IPS-18c (cell line): ENCODE measurements at regions not wholly inside any gene's neighbourhood (a gene's known extent, or its start where the extent isn't known, plus 50 kb on each side); places are given as distances from the start of the nearest gene placed in this dataset.

Experiments used
- H3K4me3 ChIP-seq: 2 replicates; pipeline ENCODE4 v1.7.0; 2013; ENCODE audit warnings: low read depth, mild to moderate bottlenecking, low read length, moderate library complexity; ENCODE audit not compliant: insufficient read depth
- H3K9me3 ChIP-seq: one replicate; pipeline ENCODE4 v1.6.1; 2013; ENCODE audit warnings: mild to moderate bottlenecking, low read length, moderate library complexity; ENCODE audit not compliant: control insufficient read depth, insufficient read depth

DNA sequence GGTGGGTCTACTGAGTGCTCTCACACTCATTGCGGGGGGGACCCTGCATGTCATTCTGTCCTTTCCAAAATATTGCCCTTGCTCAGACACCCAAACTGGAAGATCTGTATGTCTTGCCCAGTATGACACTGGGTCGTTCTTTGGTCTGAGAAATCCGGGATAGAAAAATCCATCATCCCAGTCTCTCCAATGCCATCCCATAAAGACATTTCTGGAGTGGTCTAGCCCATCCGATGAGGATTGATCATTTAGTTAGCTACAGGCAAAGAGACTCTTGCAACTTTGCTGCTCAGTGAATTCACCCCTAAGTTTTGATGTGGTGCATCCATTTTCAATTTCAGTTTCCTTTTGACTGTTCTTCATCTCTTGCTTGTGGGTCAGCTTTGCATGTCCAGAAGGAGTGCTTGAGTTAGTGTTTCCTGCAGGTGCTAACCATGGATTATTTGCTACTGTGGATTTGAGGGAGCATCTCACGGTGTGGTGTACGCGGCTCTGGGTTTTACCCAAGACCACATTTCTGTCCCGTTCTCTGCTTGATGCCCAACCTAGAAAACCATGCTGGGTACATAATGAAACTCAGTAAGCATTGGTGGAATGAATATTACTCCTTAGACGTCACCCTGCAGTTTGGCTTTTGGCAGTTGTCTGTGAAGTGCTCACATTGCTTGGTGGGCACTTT lies 247.0 kb upstream of the MKI67 start:
- no peak overlapping the region for H3K4me3 ChIP-seq
- H3K9me3 ChIP-seq, result no peaks in the 10 kb centered on the region

DNA sequence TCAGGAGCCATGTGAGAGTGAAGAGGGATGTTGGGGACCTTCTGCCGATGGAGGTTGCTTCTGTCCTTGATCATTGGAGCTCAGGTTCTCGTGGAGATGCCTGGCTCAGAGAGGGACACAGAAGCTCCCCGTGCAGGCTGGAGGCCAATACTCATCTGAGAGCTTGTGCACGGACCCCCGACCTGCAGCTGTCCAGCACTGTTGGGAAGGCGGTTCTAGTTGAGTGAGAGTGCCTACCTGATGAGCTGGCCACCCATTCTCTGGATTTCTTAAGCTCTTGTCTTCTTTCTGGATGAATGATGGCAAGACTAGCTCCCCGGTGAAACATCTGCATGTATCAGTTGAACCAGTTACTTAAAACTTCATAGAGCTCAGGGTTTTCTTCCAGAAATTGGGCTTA lies 247.6 kb upstream of the MKI67 start:
- H3K4me3 ChIP-seq, result no peak overlapping the region
- H3K9me3 ChIP-seq, result no peaks in the 10 kb centered on the region

DNA sequence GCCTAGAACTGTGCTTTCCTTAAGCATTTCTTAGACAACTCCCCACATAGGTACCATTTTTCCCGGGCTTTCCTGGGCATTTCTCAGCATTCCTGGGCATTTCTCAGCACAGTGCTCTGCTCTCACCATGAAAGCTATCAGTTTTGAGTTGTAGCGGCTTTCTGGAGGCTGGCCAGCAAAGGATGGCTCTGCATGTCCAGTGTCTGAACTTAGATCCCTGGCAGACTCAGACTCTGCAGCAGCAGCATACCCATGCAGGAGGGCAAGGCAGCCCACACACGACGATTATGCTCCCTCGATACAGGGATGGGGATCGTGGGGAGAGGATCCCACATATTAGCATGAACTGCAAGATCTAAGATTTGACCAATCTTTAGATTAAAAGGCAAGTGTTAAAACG lies 248.9 kb upstream of the MKI67 start:
- Histone ChIP-seq H3K4me3 (no peak overlapping the region), H3K9me3 (no peaks in the 10 kb centered on the region)

DNA sequence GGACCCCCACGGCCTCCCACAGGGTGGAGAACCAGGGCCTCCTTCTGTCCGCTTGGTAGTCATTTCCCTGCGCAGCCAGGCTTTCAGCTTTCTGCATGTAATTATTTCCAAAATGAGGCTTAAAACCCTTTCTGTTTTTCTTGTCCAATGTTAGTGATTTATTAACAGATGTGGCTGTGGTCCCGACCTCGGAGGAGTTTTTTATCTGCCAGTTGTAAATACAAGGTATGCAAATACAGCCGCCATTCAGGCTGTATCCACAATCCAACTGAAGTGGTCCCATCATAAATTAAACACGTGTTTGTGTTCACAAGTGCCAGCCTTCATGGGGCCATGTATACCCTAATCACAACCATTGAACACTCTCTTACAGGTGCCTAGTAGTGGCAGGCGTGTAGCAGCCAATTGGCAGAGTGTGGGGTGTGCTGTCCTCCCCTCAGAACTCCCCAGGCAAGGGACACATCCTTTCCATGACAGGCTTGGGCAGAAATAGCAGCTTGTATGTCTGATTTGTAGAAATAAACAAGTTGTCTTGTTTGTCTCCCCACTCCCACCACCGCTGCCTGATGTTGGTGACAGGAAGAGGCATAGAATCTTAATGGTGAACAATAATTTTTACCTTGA lies 251.3 kb upstream of the MKI67 start:
- H3K9me3 ChIP-seq, result no peaks in the 10 kb centered on the region
- H3K4me3 ChIP-seq, result no peak overlapping the region

DNA sequence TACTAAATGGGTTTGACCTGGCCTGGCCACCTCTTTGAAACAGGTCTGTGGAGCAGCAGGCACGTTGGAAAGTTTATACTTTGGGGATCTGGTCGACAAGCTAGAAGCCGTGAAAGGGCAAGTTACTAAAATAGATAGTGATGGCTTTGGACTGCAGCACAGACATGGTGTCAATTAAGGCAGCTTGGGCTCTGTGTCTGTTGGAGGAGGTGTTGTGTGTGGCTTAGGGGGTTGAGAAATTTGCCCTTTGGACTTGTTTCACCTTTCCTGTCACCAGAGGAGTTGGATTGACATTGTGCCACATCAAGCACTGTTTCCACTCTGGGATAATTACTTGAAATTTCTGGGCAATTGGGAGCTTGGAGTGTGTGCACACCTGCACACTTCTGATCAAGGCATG lies 251.8 kb upstream of the MKI67 start:
- Histone ChIP-seq H3K4me3 (no peak overlapping the region), H3K9me3 (no peaks in the 10 kb centered on the region)

DNA sequence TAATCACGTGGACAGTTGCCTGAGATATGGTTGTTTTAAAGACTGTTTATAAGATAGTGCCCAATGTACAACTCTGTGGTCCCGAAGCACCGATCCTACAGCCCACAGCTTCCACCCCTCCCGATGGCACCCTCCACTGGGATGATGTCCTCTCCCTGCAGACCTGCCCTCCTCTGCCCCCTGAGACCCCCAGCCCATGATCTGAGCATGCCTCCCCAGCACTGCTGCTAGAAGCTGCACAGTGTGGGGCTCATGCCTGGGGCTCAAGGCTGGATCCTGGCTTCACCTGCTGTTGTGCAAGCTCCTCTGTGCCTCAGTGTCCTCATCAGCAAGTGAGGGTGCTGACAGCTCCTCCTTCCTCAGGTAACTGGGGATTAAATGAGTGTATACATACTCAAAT lies 254.7 kb upstream of the MKI67 start:
- Histone ChIP-seq H3K4me3 (no peak overlapping the region), H3K9me3 (no peaks in the 10 kb centered on the region)

DNA sequence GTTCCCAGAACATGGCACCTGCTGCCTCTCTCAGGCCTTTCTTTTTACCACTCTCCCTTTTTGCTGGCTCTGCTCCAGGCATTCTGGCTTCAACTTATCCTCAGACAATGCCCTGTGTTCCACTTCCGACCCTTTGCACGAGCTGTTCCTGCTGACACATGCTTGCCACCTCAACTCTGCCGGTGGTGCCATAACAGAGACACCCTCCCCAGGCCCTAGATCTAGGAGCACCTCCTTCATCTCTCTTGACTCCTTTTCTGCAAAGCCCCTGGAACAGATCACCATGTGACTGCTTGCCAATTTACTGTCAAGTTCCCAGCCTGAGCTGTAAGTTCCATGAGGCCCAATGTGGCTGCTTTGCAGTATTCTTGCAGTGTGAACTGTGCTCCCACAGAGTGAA lies 256.0 kb upstream of the MKI67 start:
- H3K4me3 ChIP-seq, result no peak overlapping the region
- H3K9me3 ChIP-seq, result no peaks in the 10 kb centered on the region

DNA sequence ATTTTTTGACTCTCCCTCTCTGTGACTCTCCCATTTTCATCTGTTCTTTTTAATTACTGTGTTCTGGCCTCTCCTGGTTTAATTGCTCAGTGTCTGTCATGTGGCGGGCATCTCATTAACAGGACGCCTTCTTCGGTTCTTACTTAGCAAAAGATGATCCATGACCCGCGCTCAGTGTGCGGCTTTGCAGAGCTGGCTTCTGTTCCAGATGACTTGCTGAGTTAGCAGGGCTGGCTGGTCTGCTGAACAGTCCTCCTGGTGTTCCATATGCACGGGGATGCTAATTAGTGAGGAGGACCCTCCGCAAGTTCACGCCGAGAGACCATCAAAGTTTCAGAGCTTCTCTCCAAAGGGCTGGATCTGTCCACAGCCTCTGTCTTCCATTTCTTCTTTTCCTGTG lies 258.6 kb upstream of the MKI67 start:
- Histone ChIP-seq H3K9me3 (no peaks in the 10 kb centered on the region), H3K4me3 (no peak overlapping the region)

DNA sequence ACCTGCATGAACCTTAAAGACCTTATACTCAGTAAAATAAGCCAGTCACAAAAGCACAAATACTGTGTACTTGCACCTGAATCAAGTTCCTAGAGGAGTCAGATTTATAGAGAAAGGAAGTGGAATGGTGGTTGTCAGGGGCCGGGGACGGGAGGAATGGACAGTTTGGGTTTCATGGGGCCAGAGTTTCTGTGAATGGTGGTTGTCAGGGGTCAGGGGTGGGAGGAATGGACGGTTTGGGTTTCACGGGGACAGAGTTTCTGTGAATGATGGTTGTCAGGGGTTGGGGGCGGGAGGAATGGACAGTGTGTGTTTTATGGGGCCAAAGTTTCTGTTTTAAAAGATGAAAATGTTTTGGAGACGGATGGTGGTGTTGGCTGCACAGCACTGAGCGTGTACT lies 260.0 kb upstream of the MKI67 start:
- no peak overlapping the region for H3K4me3 ChIP-seq
- H3K9me3 ChIP-seq, result no peaks in the 10 kb centered on the region

DNA sequence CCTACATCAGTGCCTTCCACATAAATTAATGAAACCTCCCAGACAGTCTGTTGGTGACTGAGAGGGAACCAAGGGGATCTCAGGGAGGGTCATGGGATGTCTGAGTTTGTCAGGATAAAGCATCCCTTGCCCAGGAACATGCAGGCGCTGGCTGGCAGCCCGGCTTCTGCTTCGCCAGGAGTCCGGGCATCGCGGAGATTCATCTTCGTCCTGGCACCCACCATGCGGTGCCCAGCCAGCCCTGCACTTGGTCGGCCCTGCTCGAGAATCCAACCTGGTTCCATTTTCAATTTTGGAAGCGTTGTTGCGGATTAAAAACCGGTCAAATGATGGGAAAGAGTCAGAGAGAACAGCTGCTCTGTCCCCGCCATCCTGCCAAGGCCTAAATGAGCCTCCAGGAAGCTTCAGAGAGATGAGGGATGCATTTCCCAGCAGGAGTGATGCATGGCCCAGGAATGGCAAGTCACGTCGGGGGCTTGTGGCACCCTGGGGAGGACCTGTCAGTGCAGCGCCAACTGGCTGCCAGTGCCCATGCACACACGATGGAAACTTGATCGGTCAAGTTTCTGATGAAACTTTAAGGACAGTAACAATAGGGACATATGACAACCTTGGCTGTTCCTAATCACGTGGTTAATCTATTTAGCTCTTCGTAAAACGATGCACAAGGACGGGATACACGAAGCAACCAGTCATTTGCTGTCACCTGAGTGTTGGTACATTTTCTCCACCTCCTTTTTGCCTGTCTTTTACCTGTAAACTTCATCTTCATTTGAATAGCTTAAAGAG lies 260.8 kb upstream of the MKI67 start:
- no peaks in the 10 kb centered on the region for H3K9me3 ChIP-seq
- H3K4me3 ChIP-seq, result no peak overlapping the region

DNA sequence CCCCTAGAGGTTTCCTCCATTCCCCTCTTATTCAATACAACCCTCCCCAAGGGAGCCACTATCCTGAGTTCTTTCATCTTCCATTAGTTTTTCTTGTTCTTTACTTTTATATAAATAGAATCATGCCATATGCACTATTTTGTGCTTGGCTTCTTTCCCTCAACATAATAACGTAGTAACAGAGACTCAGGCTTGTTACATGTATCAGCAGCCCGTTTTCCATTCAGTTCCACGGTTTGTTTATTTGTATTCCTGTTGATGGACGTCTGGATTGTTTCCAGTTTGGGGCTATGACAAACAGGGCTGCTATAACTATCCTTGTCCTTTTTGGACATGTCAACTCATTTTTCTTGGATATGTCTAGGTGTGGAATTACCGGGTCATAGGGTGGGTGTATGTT lies 264.4 kb upstream of the MKI67 start:
- H3K4me3 ChIP-seq, result no peak overlapping the region
- no peaks in the 10 kb centered on the region for H3K9me3 ChIP-seq

DNA sequence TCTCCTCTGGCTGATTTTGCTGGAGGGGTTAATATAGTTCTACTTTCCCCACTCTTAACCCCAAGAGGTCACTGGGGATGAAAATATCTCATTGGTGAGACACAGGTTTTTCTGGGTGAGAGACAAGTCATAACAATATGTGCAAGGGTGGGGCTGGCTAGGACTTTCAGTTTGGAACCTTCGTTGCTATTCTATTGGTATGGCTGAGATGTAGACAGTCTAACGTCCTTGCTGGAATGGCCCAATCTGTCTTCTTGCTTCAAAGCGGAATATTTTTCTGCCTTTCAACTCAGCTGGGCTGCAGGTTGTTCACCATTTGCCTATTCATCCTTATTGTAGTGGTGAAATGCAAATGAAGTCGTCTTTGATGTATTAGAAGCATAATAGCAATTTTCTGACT lies 267.3 kb upstream of the MKI67 start:
- Histone ChIP-seq H3K9me3 (no peaks in the 10 kb centered on the region), H3K4me3 (no peak overlapping the region)

DNA sequence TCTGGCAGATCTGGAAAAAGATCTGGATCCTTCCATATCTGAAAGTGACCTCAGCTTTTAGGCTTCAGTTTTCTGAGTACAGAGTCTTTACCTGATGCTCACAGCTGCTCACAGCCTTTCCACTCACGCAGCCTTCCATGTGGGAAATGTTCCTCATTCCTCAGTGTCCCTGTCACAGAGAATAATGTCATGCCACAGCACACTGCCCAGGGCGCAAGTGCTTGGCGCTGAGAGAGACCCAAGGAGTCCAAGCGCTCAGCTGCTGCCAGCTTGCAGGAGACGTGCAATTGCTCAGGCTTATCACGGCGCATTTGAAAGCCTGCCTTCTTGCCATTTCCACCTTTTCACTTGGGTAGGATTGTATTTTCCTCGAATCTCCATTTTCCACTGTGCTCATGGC lies 271.9 kb upstream of the MKI67 start:
- H3K9me3 ChIP-seq, result no peaks in the 10 kb centered on the region
- H3K4me3 ChIP-seq, result no peak overlapping the region

DNA sequence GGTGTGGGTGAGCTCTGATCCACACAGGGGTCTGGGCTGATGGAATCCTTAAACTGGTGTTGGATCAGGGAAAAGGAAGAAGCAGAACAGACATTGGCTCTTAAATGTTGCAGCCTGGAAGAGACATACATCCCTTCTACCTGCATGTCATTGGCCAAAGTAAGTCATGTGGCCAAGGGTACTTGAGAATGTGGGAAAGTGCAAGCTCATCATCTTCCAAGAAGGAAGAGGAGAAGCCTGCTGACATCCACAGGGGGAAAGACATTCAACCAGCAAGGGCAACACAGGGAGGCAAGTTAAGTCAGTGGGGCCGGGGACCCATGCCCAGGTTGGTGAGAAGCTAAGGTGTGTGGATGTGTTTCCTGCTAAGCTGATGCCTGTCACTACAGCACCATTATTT lies 272.8 kb upstream of the MKI67 start:
- H3K9me3 ChIP-seq, result no peaks in the 10 kb centered on the region
- no peak overlapping the region for H3K4me3 ChIP-seq

DNA sequence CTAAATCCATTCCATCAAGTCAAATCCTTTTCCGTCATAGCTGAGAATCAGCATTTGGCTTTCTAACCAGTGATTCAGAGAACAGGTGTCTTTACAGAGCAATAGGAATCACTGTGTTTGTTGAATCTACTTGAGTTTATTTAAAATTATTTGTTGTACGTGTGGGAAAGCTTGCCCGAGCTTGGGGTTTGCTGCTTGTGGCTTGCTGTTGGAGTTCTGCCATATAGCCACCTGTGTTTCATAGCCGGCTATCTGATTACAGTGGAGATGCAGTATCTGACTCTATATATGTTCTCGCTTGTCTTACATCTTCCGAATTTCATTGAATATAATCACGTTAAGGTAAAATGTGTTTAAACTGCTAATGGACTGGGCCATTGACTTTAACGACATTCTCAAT lies 274.3 kb upstream of the MKI67 start:
- Histone ChIP-seq H3K9me3 (no peaks in the 10 kb centered on the region), H3K4me3 (no peak overlapping the region)

DNA sequence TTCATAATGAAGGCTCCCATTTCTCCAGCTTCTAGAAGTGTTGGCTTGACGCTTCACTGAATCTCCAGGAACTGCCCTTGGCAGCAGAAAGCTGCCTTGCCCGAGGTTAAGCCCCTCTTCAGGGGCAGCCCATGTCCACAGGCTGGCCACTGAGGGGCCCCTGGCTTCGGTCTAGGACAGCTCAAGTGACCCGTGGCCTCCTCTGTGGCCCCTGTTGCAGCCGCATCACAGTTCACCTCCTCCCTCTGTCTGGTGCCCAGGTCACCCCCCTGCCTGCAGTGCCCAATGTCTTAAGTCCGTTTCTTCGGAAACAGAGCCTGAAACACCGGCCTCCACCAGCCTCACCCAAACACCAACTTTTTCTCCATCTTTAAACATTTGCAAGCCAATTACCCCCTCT lies 279.2 kb upstream of the MKI67 start:
- Histone ChIP-seq H3K9me3 (no peaks in the 10 kb centered on the region), H3K4me3 (no peak overlapping the region)

DNA sequence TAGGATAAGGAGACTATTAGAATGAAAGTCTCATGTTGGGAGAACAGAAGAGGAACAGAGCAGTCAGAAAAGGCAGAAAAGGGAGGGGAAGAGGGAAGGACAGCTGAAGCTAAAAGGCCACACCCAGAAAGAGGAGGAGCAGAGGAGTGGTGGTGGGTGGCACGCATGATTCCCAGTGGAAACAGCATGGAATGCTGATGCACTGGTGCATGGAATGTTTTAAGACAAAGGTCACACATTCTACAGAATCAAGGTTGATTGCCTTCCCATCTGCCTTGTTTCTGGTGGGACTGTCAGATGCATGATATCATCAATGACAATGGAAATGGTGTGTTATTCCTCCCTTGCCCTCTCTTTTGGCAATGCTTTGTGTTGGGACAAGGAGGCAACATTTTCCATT lies 285.4 kb upstream of the MKI67 start:
- no peaks in the 10 kb centered on the region for H3K9me3 ChIP-seq
- no peak overlapping the region for H3K4me3 ChIP-seq

DNA sequence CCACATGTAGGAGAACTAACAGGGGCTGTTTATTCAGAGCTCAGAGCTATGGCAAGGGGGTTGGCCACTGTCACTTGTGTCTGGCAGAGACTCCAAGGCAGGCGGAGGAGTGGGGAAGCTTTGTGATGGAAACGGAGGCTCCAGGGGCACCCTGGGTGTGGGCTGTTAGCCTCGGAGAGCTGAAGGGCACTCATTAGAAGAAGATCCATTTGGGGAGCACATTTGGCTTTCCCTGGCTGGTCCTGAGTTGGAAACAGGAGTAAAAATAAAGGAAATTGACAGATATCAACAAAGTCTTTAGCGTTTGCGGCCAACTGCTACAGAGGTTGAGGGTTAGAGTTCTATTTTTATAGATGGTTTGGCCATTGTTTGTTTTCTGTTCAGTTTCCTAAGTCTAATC lies 288.3 kb upstream of the MKI67 start:
- Histone ChIP-seq H3K9me3 (no peaks in the 10 kb centered on the region), H3K4me3 (no peak overlapping the region)
